ENCODE measurements at regions not wholly inside any gene's neighbourhood (a gene's known extent, or its start where the extent isn't known, plus 50 kb on each side); places are given as distances from the start of the nearest gene placed in this dataset.

GRCh38 chr6:125508793-125509192 is 207.0 kb upstream of the HDDC2 start:
- TF ChIP-seq, protein P1, sequence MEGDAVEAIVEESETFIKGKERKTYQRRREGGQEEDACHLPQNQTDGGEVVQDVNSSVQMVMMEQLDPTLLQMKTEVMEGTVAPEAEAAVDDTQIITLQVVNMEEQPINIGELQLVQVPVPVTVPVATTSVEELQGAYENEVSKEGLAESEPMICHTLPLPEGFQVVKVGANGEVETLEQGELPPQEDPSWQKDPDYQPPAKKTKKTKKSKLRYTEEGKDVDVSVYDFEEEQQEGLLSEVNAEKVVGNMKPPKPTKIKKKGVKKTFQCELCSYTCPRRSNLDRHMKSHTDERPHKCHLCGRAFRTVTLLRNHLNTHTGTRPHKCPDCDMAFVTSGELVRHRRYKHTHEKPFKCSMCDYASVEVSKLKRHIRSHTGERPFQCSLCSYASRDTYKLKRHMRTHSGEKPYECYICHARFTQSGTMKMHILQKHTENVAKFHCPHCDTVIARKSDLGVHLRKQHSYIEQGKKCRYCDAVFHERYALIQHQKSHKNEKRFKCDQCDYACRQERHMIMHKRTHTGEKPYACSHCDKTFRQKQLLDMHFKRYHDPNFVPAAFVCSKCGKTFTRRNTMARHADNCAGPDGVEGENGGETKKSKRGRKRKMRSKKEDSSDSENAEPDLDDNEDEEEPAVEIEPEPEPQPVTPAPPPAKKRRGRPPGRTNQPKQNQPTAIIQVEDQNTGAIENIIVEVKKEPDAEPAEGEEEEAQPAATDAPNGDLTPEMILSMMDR (IDR thresholded peaks at IDR 0.05; ENCODE audit: control extremely low read depth in 1 of 3, insufficient read depth in 1 of 3, low read depth in 1 of 3, low read length in 3 of 3): no peak
- TF ChIP-seq POLR2AphosphoS5 (IDR thresholded peaks at IDR 0.05; ENCODE audit: low read depth, low read length) (no peak), POLR2A (IDR thresholded peaks at IDR 0.05; ENCODE audit: control extremely low read depth in 1 of 2, low read depth in 2 of 2, low read length in 2 of 2) (no peak), SP1 (IDR thresholded peaks at IDR 0.05; ENCODE audit: low read depth, low read length) (no peak), EZH2 (IDR thresholded peaks at IDR 0.05; ENCODE audit: low read depth, low read length, severe bottlenecking) (no peak), ASH2L (IDR thresholded peaks at IDR 0.05; ENCODE audit: low read length) (no peak), CBX5 (IDR thresholded peaks at IDR 0.05; ENCODE audit: low read depth, low read length) (no peak), EP300 (IDR thresholded peaks at IDR 0.05; ENCODE audit: borderline replicate concordance in 1 of 2, low read depth in 2 of 2, low read length in 2 of 2) (no peak), SIX5 (IDR thresholded peaks at IDR 0.05; ENCODE audit: low read depth, low read length) (no peak), SP2 (IDR thresholded peaks at IDR 0.05; ENCODE audit: low read length) (no peak)

Measured in H1 (cell line).